Dermis microvascular lymphatic vessel endothelial cell (primary cell): ENCODE measurements at regions not wholly inside any gene's neighbourhood (a gene's known extent, or its start where the extent isn't known, plus 50 kb on each side); places are given as distances from the start of the nearest gene placed in this dataset.
A peak's percentile ranks its signal among the peaks of the same experiment; 100 is the strongest.

Experiments
- DNase-seq, 2 donors: peaks; one replicate each; pipeline versions ENCODE4 v3.0.0 to v3.0.0-alpha.2; 2010; ENCODE audit warnings: low read depth in 2 of 2

DNA sequence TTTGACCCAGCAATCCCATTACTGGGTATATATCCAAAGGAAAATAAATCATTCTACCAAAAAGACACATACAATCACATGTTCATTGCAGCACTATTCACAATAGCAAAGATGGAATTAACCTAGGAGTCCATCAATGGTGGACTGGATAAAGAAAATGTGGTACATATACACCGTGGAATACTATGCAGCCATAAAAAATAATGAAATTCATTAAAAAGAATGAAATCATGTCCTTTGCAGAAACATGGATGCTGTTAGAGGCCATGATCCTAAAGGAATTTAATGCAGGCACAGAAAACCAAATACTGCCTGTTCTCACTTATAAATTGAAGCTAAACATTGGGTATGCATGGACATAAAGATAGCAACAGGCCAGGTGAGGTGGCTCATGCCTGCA lies 61.9 kb upstream of the BMP6 start:
- no peak for DNase-seq

GRCh38 chr6:7668936-7669335 lies 57.0 kb upstream of the BMP6 start:
- DNase-seq: no peak

GRCh38 chr6:7669742-7670141 lies 56.2 kb upstream of the BMP6 start:
- peak in 1 of 2 donors; percentile 14 for DNase-seq

- DNase-seq: no peak
Measured at GRCh38 chr6:7671076-7671475, 54.8 kb upstream of the BMP6 start.

- DNase-seq: no peak
Measured at GRCh38 chr6:7671581-7671980, 54.3 kb upstream of the BMP6 start.

GRCh38 chr6:7672066-7673062 lies 53.5 kb upstream of the BMP6 start:
- DNase-seq: no peak

- DNase-seq: peak in 1 of 2 donors; percentile 29
Measured at GRCh38 chr6:7673063-7673536, 52.8 kb upstream of the BMP6 start.

- DNase-seq: no peak
Measured at GRCh38 chr6:7674291-7674690, 51.6 kb upstream of the BMP6 start.

DNA sequence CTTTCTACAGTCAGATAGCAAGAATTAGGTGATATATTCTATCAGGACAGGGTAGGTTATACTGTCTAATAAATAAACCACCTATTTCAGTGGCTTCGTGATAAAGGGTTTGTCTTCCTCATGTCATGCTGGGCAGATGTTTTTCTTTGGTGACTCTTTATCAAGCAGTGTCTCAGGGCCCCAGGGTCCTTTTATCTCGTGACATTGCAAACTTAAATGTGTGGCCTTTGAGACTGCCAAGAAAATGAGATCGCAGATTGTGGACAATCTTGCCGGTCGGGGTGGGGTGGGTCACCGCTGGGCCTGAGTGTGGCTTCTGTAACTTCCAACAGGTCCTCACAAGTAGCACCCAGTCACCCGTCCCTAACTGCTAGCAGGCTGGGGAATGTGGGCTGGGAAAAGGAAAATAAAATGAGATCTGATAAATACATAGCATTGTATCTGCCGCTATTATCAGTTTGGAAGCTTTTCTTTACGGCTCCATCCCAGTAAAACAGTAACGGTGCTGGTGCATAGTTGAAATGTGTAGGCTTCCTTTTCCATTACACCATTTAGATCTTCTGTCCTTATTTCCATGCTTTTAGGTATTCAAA lies 50.5 kb upstream of the BMP6 start:
- DNase-seq: no peak
